Left hindlimb (tissue), 1 donor: ENCODE measurements at regions not wholly inside any gene's neighbourhood (a gene's known extent, or its start where the extent isn't known, plus 50 kb on each side); places are given as distances from the start of the nearest gene placed in this dataset.
"Not testable (repeated sequence)": the region's sequence is repeated elsewhere in the genome, so short reads cannot be mapped to it uniquely, and the experiment has no call there.

ENCODE experiments used
- DNase-seq: peaks from one replicate; pipeline ENCODE4 v3.0.0-alpha.2; 2018

DNA sequence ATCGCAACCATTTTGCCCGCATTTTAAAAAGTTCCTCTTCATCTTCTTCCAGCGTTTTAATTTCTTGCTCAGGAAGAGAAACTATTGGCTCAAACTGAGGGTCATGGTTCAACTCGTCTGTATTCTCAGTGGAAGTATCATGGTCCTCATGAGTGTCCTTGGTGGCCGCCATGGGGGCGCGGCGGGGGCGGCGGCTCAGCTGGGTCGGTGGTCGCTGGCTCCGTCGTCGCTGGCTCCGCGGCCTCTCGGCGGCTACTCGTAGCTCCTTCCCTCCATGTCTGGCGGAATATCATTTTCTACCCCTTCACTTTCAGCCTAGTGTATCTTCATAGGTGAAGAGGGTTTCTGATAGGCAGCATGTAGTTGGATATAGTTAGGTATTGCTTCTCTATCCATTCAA lies 492.0 kb upstream of the MAGEB18 start:
- no peak for DNase-seq

- no peak for DNase-seq
Measured at GRCh38 chrX:25648790-25649189, 489.4 kb upstream of the MAGEB18 start.

- no peak for DNase-seq
Measured at GRCh38 chrX:25650216-25650820, 487.8 kb upstream of the MAGEB18 start.

DNA sequence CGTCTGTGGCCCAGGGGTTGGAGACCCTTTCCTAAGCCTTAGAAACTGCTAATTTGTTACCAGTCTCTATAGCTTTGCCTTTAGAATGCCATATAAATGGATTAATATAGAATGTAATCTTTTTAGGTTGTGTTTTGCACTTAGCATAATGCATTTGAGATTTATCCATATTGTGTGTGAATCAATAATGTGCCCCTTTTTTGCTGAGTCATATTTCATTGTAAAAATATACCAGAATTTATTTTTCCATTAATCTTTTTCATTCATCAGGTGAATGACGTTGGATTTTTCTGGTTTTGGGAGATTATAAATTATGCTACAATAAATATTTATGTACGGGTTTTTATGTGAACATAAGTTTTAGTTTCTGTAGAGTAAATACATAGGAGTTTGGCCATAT lies 478.8 kb upstream of the MAGEB18 start:
- no peak for DNase-seq

- no peak for DNase-seq
Measured at GRCh38 chrX:25663701-25664100, 474.4 kb upstream of the MAGEB18 start.

GRCh38 chrX:25665431-25665830 lies 472.7 kb upstream of the MAGEB18 start:
- no peak for DNase-seq

DNA sequence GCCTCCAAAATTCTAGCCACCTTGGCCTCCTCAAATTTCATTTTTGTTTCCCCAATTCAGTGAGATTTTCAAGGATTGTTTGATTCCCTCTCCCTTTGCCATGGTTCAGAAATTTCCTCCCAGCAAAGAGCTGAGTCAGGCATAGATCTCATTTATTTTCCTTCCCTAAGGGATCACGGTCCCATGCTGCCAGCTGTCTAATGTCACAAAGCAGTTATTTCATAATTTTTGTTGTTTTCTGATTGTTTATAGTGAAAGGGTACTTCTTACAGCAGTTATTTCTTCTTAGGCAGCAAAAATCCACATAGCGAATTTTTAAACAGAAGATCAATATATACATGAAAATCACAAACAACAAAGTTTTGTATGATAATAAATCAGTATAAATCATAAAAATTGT lies 470.5 kb upstream of the MAGEB18 start:
- DNase-seq = no peak

DNA sequence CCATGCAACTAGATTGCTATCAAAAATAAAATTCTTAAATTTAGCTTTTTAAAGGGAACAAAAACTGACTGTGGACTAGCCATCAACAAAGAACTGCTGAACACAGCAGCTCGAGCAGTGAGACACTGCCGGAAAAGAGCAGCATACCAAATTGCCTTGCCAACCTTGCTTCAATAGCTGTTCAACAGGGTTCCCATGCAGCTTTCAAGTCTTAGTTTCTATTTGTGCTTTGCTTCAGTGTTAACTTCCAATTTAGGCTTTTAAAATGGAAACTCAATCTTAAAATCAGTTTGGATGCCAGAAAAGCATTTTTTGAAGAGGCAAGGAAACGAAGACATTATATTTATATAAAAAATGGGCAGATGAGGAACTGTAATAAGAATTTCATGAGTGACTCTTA lies 463.4 kb upstream of the MAGEB18 start:
- DNase-seq = no peak

GRCh38 chrX:25701876-25702275 lies 436.3 kb upstream of the MAGEB18 start:
- DNase-seq = no peak

- DNase-seq = no peak
Measured at GRCh38 chrX:25717122-25717521, 421.0 kb upstream of the MAGEB18 start.

GRCh38 chrX:25721564-25721963 lies 416.6 kb upstream of the MAGEB18 start:
- DNase-seq = no peak

DNA sequence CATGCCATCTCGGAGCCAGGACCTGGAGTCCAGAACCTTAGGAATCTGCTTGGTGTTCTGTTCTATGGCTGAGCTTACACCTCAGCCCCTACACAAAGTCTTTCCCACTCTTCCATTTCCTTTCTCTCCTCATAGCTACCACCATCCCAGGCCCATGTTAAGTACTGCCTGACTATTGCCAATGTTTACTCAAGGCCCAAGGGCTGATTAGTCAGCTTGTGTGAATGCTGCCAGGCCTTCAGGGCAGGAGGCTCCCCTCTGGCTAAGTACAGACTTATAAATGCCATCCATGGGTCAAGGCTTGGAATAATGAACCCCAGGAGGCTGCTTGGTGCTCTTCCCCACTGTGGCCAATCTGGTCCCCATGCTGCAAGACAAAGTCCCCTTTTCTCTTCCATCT lies 411.6 kb upstream of the MAGEB18 start:
- no peak for DNase-seq

- no peak for DNase-seq
Measured at GRCh38 chrX:25733148-25733547, 405.0 kb upstream of the MAGEB18 start.

DNA sequence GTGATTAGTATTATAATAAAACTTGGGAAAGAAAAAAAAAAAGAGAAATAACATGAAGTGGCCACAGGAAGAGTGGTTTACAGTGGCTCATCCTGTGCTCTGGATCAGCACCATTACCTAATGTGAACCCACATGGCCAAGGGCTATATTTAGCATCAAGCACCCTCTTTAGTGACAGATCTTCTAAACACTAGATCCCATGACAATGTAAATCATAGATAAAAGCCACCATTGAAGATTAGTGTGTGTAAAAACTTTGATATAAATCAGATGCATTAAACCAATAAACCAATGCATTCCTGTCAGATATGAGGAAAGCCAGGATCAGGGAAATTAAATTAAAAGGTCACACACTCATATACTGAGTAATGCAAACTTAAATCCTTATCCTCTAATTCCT lies 400.6 kb upstream of the MAGEB18 start:
- no peak for DNase-seq

- DNase-seq = no peak
Measured at GRCh38 chrX:25742334-25742733, 395.8 kb upstream of the MAGEB18 start.

DNA sequence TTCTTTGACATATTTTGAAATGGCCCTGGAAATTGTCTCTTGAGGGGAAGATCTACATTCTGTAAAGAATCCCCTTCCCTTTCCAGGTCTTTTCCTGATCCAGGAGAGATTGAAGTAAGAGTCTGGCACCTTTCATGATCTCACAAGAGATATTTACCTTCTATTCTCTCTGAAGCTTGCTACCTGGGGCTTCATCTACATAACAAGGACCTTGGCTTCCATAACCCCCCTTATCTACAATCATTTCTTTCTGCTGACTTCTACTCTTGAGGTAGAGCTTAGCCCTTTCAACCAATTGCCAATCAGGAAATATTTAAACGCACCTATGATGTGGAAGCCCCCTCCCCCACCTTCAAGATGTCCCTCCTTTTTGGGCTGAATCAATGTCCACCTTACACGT lies 383.7 kb upstream of the MAGEB18 start:
- DNase-seq = no peak

DNA sequence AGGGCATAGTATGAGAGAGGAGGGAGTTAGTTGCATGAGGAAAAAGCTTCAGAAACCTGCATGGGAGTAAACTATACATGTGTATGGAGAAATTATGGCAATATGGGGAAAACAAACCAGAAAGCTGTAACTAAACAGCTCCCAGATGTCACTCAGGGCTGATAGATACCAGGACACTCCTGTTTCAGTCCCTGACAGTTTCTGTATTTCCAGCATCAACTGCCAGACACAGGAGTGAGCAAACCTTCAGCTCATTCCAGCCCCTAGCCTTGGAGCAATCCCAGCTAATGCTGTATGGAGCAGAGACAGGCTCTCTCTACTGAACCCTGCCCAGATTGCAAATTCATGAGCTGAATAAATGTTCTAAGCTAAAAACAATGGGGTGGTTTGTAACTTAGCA lies 382.9 kb upstream of the MAGEB18 start:
- DNase-seq = no peak

DNA sequence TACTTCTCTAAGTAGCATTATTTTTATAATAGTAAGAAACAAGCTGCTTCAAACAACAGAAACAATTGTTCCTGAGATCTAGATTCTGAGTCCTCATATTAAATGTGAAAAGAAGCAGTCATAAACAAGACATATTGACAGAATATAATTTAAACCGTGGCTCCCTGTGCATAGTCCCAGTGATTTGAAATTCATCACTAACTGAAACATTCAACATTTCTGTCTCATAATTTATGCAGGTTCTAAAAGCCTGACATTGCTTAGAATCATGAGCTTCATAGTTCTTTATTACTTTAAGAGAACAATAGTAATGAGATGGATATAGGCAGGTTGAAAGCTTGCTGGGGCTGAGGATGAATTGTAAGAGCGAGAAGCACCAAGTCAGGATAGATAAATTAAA lies 375.5 kb upstream of the MAGEB18 start:
- no peak for DNase-seq

DNA sequence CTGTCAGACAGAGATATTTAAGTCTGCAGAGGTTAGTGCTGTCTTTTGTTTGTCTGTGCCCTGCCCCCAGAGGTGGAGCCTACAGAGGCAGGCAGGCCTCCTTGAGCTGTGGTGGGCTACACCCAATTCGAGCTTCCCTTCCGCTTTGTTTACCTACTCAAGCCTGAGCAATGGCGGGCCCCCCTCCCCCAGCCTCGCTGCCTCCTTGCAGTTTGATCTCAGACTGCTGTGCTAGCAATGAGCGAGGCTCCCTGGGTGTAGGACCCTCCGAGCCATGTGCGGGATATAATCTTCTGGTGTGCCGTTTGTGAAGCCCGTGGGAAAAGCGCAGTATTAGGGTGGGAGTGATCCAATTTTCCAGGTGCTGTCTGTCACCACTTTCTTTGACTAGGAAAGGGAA lies 366.3 kb upstream of the MAGEB18 start:
- not testable (repeated sequence) for DNase-seq

DNA sequence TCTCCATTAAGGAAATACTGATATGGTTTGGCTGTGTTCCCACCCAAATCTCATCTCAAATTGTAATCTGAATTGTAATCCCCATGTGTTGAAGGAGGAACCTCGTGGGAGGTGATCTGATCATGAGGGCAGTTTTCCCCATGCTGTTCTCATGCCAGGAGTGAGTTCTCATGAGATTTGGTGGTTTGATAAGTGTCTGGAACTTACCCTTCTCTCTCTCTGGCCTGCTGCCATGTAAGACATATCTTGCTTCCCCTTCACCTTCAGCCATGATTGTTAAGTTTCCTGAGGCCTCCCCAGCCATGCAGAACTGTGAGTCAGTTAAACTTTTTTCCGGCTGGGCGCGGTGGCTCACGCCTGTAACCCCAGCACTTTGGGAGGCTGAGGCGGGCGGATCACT lies 340.3 kb upstream of the MAGEB18 start:
- DNase-seq = not testable (repeated sequence)

DNA sequence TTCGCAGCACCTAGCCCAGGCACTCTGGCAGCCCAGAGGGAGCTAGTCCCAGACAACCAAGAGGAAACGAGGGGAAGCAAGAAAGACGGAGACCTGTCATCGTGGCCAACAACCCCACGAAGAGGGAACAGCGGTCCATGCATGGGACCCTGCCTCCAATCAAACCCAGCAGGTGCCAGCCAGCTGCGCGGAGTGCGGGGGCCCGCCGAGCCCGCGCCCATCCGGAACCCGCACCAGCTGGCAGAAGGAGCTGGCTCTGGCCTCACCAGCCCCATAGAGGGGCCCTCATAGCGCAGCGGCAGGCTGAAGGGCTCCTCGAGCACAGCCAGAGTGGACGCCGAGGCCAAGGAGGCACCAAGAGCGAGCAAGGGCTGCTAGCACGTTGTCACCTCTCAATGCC lies 332.4 kb upstream of the MAGEB18 start:
- no peak for DNase-seq

DNA sequence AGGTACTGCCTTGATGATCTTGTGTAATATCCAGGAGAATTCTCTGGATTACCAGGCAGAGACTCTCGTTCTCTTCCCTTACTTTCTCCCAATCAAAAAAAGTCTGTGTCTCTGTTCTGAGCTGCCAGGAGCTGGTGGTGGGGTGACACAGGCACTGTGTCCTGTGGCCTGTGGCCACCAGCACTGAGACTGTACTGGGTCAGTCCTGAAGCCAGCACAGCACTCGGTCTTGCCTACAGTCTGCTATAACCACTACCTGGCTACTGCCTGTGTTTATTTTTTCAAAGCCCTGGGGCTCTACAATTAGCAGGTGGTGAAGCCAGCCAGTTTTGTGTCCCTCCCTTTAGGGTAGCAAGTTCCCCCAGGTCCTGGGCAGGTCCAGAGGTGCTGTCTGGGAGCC lies 331.1 kb upstream of the MAGEB18 start:
- DNase-seq = no peak

DNA sequence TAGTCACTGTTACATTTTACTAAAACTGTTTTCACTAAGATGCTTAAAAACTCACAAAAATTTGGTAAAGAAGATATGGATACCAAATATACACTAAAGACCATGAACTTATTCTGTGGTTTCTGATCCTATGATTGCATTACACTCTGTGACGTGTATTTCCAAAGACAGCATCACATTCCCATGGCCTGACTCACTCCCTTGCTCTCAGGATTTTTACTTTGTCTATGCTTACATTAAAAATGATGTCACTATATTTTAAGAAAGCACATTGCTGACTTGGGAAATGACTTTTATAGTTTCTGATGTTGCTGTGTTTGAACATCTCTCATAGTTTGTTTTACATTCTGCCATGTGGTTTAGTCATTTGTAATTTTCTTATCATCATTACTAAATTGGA lies 327.9 kb upstream of the MAGEB18 start:
- DNase-seq = no peak

GRCh38 chrX:25819879-25820278 lies 318.3 kb upstream of the MAGEB18 start:
- DNase-seq = no peak

GRCh38 chrX:25851141-25851540 lies 287.0 kb upstream of the MAGEB18 start:
- no peak for DNase-seq

DNA sequence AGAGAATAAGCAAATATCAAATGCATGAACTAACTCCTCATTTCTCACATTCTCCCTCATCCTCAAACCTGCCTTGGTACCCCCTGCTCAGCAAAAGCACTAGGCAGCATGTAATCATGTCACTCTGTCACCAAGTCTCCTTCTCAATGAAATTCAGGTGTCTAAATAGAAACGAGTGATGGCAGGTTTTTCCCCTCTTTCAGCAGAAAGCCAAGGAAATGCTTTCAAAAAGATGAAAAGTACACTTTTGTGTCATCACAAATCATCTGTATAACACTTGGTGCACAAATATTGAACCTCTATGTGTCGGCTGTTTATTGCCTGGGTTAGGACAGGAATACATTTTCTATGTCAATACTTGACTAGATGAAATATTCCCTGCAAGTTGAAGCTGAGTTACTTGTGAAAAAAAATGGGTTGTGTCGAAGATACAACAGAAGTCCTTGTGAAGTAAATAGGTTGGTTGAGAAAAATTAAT lies 285.1 kb upstream of the MAGEB18 start:
- DNase-seq = no peak
